Heart left ventricle (tissue), 13 donors: ENCODE measurements at regions not wholly inside any gene's neighbourhood (a gene's known extent, or its start where the extent isn't known, plus 50 kb on each side); places are given as distances from the start of the nearest gene placed in this dataset.

Experiments used
- POLR2A ChIP-seq, 2 donors: fragments of 450-650 bp; IDR thresholded peaks; one replicate each; pipeline ENCODE4 v1.6.1; 2017; ENCODE audit warnings: antibody characterized with exemption in 2 of 2, mild to moderate bottlenecking in 2 of 2, moderate library complexity in 2 of 2
- TF ChIP-seq, protein P1 (sequence below), 12 donors: fragments of 200-600 bp; sonication (generic) in 4 of 12; IDR thresholded peaks; one replicate each; pipeline versions ENCODE4 v1.5.0 to v1.8.0; 2018 to 2022; ENCODE audit warnings: antibody characterized with exemption in 12 of 12, mild to moderate bottlenecking in 5 of 12
- donor health status: ischemic (EF 13 %, LVEDD 7.1; RV severe dilation, severe dysfunction).
- donor health status: DM: no; HTN: yes; CAD: no.
- donor health status: DM: no; HTN: no; CAD: no.
- donor health status: ischemic (EF 25% LVEDD 6.9; RV normal size, moderate dysfunction).
- donor health status: ischemic (EF 25% LVEDD 5.7; RV mildly dilated, moderate dysfunction).
- donor health status: ischemic (EF 35%, LVEDD 5.7; RV mildly dilated, moderate dysfunction).
- donor health status: nonischemic (EF 11% LVEDD 7.7; RV severe dilation, severe dysfunction).
- donor health status: DM: yes; HTN: yes; CAD: no.
- donor health status: PGD.
- donor health status: ischemic (EF 29% LVEDD 5.4; RV normal size, mild dysfunction).
- donor health status: nonischemic (EF 23%, LVEDD 6.1; RV moderate dilation, normal function).

DNA sequence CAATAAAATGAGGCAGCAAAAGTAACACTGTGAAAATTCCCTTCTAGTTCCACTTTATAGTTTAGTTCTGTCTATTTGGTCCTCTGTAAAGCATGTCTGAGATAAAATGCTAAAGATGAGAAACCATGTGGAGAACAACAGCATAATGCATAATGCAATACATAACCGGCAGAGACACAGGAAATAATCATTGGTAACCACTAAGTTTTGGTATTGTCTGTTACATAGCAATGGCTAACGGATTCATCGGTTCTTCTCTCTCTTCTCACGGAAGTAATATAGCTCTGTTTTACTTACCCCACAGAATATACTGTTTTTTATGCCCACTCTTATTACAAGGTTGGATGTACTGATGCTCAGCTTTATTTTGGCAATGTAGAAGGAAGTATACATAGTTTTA lies 158.9 kb downstream of the FAM174A start:
- TF ChIP-seq, protein P1, sequence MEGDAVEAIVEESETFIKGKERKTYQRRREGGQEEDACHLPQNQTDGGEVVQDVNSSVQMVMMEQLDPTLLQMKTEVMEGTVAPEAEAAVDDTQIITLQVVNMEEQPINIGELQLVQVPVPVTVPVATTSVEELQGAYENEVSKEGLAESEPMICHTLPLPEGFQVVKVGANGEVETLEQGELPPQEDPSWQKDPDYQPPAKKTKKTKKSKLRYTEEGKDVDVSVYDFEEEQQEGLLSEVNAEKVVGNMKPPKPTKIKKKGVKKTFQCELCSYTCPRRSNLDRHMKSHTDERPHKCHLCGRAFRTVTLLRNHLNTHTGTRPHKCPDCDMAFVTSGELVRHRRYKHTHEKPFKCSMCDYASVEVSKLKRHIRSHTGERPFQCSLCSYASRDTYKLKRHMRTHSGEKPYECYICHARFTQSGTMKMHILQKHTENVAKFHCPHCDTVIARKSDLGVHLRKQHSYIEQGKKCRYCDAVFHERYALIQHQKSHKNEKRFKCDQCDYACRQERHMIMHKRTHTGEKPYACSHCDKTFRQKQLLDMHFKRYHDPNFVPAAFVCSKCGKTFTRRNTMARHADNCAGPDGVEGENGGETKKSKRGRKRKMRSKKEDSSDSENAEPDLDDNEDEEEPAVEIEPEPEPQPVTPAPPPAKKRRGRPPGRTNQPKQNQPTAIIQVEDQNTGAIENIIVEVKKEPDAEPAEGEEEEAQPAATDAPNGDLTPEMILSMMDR (IDR thresholded peaks at IDR 0.05) = no peak
- no peak for TF ChIP-seq POLR2A (IDR thresholded peaks at IDR 0.05)
